Activated T-cell treated with anti-CD3 and anti-CD28 coated beads, Interleukin-2, amount 50 U/mL, for 24 hours (primary cell): ENCODE measurements at regions not wholly inside any gene's neighbourhood (a gene's known extent, or its start where the extent isn't known, plus 50 kb on each side); places are given as distances from the start of the nearest gene placed in this dataset.
"Not testable (repeated sequence)": the region's sequence is repeated elsewhere in the genome, so short reads cannot be mapped to it uniquely, and the experiment has no call there.

Experiments used
- DNase-seq: peaks from one replicate; pipeline ENCODE4 v3.0.0-alpha.2; 2020
- H3K27ac Mint-ChIP-seq: 2 replicates; pipeline ENCODE4 v1.8.0; 2020; ENCODE audit warnings: mild to moderate bottlenecking, mixed read lengths
- H3K27me3 Mint-ChIP-seq: 2 replicates; pipeline ENCODE4 v1.8.0; 2020; ENCODE audit warnings: mixed read lengths
- H3K36me3 Mint-ChIP-seq: 2 replicates; pipeline ENCODE4 v1.8.0; 2020; ENCODE audit warnings: low read depth, mixed read lengths
- H3K4me1 Mint-ChIP-seq: 2 replicates; pipeline ENCODE4 v1.8.0; 2020; ENCODE audit warnings: low read depth, mixed read lengths
- H3K4me3 Mint-ChIP-seq: 2 replicates; pipeline ENCODE4 v1.8.0; 2020; ENCODE audit warnings: mild to moderate bottlenecking, moderate library complexity, mixed read lengths
- H3K9me3 Mint-ChIP-seq: 2 replicates; pipeline ENCODE4 v1.8.0; 2020; ENCODE audit warnings: mixed read lengths

GRCh38 chr2:87683451-87683850 lies 64.4 kb upstream of the PLGLB2 start:
- not testable (repeated sequence) for H3K4me3 Mint-ChIP-seq, H3K36me3 Mint-ChIP-seq, H3K9me3 Mint-ChIP-seq, DNase-seq, H3K4me1 Mint-ChIP-seq, H3K27me3 Mint-ChIP-seq, H3K27ac Mint-ChIP-seq

GRCh38 chr2:87683961-87684360 lies 63.9 kb upstream of the PLGLB2 start:
- not testable (repeated sequence) for H3K27me3 Mint-ChIP-seq, H3K4me3 Mint-ChIP-seq, H3K27ac Mint-ChIP-seq, H3K4me1 Mint-ChIP-seq, H3K9me3 Mint-ChIP-seq, H3K36me3 Mint-ChIP-seq, DNase-seq

- not testable (repeated sequence) for H3K4me3 Mint-ChIP-seq, H3K4me1 Mint-ChIP-seq, H3K27ac Mint-ChIP-seq, H3K27me3 Mint-ChIP-seq, DNase-seq, H3K9me3 Mint-ChIP-seq, H3K36me3 Mint-ChIP-seq
Observed at GRCh38 chr2:87685558-87685957, 62.3 kb upstream of the PLGLB2 start.

- not testable (repeated sequence) for H3K36me3 Mint-ChIP-seq, H3K9me3 Mint-ChIP-seq, DNase-seq, H3K27ac Mint-ChIP-seq, H3K27me3 Mint-ChIP-seq, H3K4me3 Mint-ChIP-seq, H3K4me1 Mint-ChIP-seq
Observed at GRCh38 chr2:87686873-87687549, 60.9 kb upstream of the PLGLB2 start.

- not testable (repeated sequence) for H3K36me3 Mint-ChIP-seq, H3K27ac Mint-ChIP-seq, H3K9me3 Mint-ChIP-seq, H3K4me3 Mint-ChIP-seq, H3K27me3 Mint-ChIP-seq, DNase-seq, H3K4me1 Mint-ChIP-seq
Observed at GRCh38 chr2:87687550-87688270, 60.2 kb upstream of the PLGLB2 start.

GRCh38 chr2:87691899-87692592 lies 55.8 kb upstream of the PLGLB2 start:
- H3K4me1 Mint-ChIP-seq, H3K9me3 Mint-ChIP-seq, H3K27ac Mint-ChIP-seq, DNase-seq, H3K36me3 Mint-ChIP-seq, H3K27me3 Mint-ChIP-seq, H3K4me3 Mint-ChIP-seq: not testable (repeated sequence)

GRCh38 chr2:87692914-87693313 lies 55.0 kb upstream of the PLGLB2 start:
- H3K27ac Mint-ChIP-seq, H3K36me3 Mint-ChIP-seq, H3K9me3 Mint-ChIP-seq, H3K4me1 Mint-ChIP-seq, H3K4me3 Mint-ChIP-seq, DNase-seq, H3K27me3 Mint-ChIP-seq: not testable (repeated sequence)

- not testable (repeated sequence) for DNase-seq, H3K4me1 Mint-ChIP-seq, H3K27ac Mint-ChIP-seq, H3K4me3 Mint-ChIP-seq, H3K27me3 Mint-ChIP-seq, H3K36me3 Mint-ChIP-seq, H3K9me3 Mint-ChIP-seq
Observed at GRCh38 chr2:87693882-87694281, 54.0 kb upstream of the PLGLB2 start.

- not testable (repeated sequence) for H3K27me3 Mint-ChIP-seq, H3K9me3 Mint-ChIP-seq, H3K4me1 Mint-ChIP-seq, H3K36me3 Mint-ChIP-seq, H3K27ac Mint-ChIP-seq, DNase-seq, H3K4me3 Mint-ChIP-seq
Observed at GRCh38 chr2:87695596-87696323, 52.1 kb upstream of the PLGLB2 start.
